Stomach smooth muscle (tissue), 2 donors: ENCODE measurements at regions not wholly inside any gene's neighbourhood (a gene's known extent, or its start where the extent isn't known, plus 50 kb on each side); places are given as distances from the start of the nearest gene placed in this dataset.
"Not testable (repeated sequence)": the region's sequence is repeated elsewhere in the genome, so short reads cannot be mapped to it uniquely, and the experiment has no call there.

Source experiments
- H3K27ac ChIP-seq: one replicate; pipeline ENCODE4 v1.7.0; 2013; ENCODE audit warnings: mild to moderate bottlenecking, low read length, inconsistent platforms
- H3K27me3 ChIP-seq, 2 donors: one replicate each; pipeline ENCODE4 v1.7.0; 2013; ENCODE audit warnings: low read length in 2 of 2; ENCODE audit not compliant: insufficient read depth in 2 of 2, control insufficient read depth in 1 of 2
- H3K36me3 ChIP-seq, 2 donors: one replicate each; pipeline ENCODE4 v1.7.0; 2013; ENCODE audit warnings: low read length in 2 of 2; ENCODE audit not compliant: control insufficient read depth in 2 of 2, insufficient read depth in 2 of 2
- H3K4me1 ChIP-seq: one replicate; pipeline ENCODE4 v1.7.0; 2013; ENCODE audit warnings: low read length; ENCODE audit not compliant: control insufficient read depth, insufficient read depth
- H3K4me3 ChIP-seq, 2 donors: one replicate each; pipeline ENCODE4 v1.7.0; 2013; ENCODE audit warnings: low read length in 2 of 2
- H3K9ac ChIP-seq, 2 donors: one replicate each; pipeline ENCODE4 v1.7.0; 2013; ENCODE audit warnings: low read length in 2 of 2, mild to moderate bottlenecking in 1 of 2
- H3K9me3 ChIP-seq, 2 donors: one replicate each; pipeline ENCODE4 v1.7.0; 2013; ENCODE audit warnings: low read length in 2 of 2; ENCODE audit not compliant: control insufficient read depth in 2 of 2
- donor health status: healthy.
- donor health status: Pancreatic carcinoma.

GRCh38 chr21:28196981-28197380 is 795.7 kb downstream of the LTN1 start:
- H3K36me3 ChIP-seq: no peaks in the 10 kb centered on the region
- no peak overlapping the region for H3K4me3 ChIP-seq
- no peaks in the 10 kb centered on the region for H3K27me3 ChIP-seq
- no peaks in the 10 kb centered on the region for H3K9me3 ChIP-seq
- H3K9ac ChIP-seq: no peak overlapping the region
- no peaks in the 10 kb centered on the region for H3K4me1 ChIP-seq
- no peak overlapping the region for H3K27ac ChIP-seq

GRCh38 chr21:28193189-28193588 is 799.5 kb downstream of the LTN1 start:
- Histone ChIP-seq H3K36me3 (no peaks in the 10 kb centered on the region), H3K4me1 (no peaks in the 10 kb centered on the region), H3K27me3 (no peaks in the 10 kb centered on the region), H3K27ac (no peak overlapping the region), H3K9me3 (no peaks in the 10 kb centered on the region), H3K9ac (no peak overlapping the region), H3K4me3 (no peak overlapping the region)

DNA sequence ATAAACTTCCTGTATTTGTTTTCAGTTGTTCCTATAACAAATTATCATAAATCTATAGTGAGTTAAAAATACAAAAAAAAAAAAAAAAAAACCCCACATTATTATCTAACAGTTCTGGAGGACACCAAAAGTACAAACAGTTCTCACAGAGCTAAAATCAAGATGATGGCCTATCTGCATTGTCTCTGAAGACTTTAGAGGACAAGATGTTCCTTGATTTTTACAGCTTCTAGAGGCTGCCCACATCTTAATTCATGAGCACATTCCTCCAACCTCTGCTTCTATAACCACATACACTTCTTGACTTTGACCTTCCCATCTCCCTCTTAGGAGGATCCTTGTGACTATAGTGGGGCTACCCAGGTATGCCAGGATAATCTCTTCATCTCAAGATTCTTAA is 806.1 kb downstream of the LTN1 start:
- Histone ChIP-seq H3K36me3 (no peaks in the 10 kb centered on the region), H3K4me1 (no peaks in the 10 kb centered on the region), H3K4me3 (no peak overlapping the region), H3K27ac (no peak overlapping the region), H3K27me3 (no peaks in the 10 kb centered on the region), H3K9ac (no peak overlapping the region), H3K9me3 (peaks cover 0 to 3% of the 10 kb centered on the region in 2 donors)

GRCh38 chr21:28181730-28182129 is 810.9 kb downstream of the LTN1 start:
- H3K4me3 ChIP-seq: no peak overlapping the region
- H3K36me3 ChIP-seq: no peaks in the 10 kb centered on the region
- peaks cover 0 to 3% of the 10 kb centered on the region in 2 donors for H3K9me3 ChIP-seq
- H3K9ac ChIP-seq: no peak overlapping the region
- no peaks in the 10 kb centered on the region for H3K4me1 ChIP-seq
- H3K27me3 ChIP-seq: no peaks in the 10 kb centered on the region
- no peak overlapping the region for H3K27ac ChIP-seq

- H3K9me3 ChIP-seq: peaks cover 0 to 3% of the 10 kb centered on the region in 2 donors
- no peaks in the 10 kb centered on the region for H3K36me3 ChIP-seq
- no peak overlapping the region for H3K27ac ChIP-seq
- H3K27me3 ChIP-seq: no peaks in the 10 kb centered on the region
- H3K4me3 ChIP-seq: no peak overlapping the region
- no peak overlapping the region for H3K9ac ChIP-seq
- no peaks in the 10 kb centered on the region for H3K4me1 ChIP-seq
Measured at GRCh38 chr21:28179136-28179535, 813.5 kb downstream of the LTN1 start.

- no peaks in the 10 kb centered on the region for H3K9me3 ChIP-seq
- no peak overlapping the region for H3K4me3 ChIP-seq
- H3K9ac ChIP-seq: no peak overlapping the region
- no peaks in the 10 kb centered on the region for H3K27me3 ChIP-seq
- no peak overlapping the region for H3K27ac ChIP-seq
- H3K4me1 ChIP-seq: no peaks in the 10 kb centered on the region
- no peaks in the 10 kb centered on the region for H3K36me3 ChIP-seq
Measured at GRCh38 chr21:28177124-28177523, 815.6 kb downstream of the LTN1 start.

GRCh38 chr21:28174701-28175100 is 818.0 kb downstream of the LTN1 start:
- Histone ChIP-seq H3K36me3 (no peaks in the 10 kb centered on the region), H3K27me3 (no peaks in the 10 kb centered on the region), H3K4me3 (no peak overlapping the region), H3K27ac (no peak overlapping the region), H3K4me1 (no peaks in the 10 kb centered on the region), H3K9ac (no peak overlapping the region), H3K9me3 (no peaks in the 10 kb centered on the region)

DNA sequence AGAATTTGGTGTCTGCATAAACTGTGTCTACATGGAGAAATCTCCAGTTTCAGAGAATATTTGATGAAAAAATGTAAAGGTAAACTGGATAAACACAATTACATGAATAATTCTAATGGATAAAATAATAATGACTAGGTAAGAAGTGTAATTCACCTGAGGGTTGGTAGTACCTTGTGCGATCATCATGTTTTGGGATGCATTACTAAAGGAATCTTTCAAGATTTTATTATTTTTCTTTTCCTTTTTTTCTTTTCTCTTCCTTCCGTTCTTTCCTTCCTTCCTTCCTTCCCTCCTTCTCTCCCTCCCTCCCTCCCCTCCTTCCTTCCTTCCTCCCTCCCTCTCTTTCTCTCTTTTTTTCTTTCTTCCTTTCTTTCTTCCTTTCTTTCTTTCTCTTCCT is 818.7 kb downstream of the LTN1 start:
- H3K9me3 ChIP-seq: no peaks in the 10 kb centered on the region

GRCh38 chr21:28172376-28172775 is 820.3 kb downstream of the LTN1 start:
- no peaks in the 10 kb centered on the region for H3K36me3 ChIP-seq
- no peaks in the 10 kb centered on the region for H3K27me3 ChIP-seq
- H3K27ac ChIP-seq: no peak overlapping the region
- no peak overlapping the region for H3K4me3 ChIP-seq
- no peaks in the 10 kb centered on the region for H3K4me1 ChIP-seq
- no peak overlapping the region for H3K9ac ChIP-seq
- no peaks in the 10 kb centered on the region for H3K9me3 ChIP-seq

More for the DNA sequence above, 818.7 kb downstream of the LTN1 start:
- H3K36me3 ChIP-seq: no peaks in the 10 kb centered on the region
- H3K9ac ChIP-seq: no peak overlapping the region
- H3K4me3 ChIP-seq: no peak overlapping the region
- H3K4me1 ChIP-seq: no peaks in the 10 kb centered on the region
- no peaks in the 10 kb centered on the region for H3K27me3 ChIP-seq
- no peak overlapping the region for H3K27ac ChIP-seq

GRCh38 chr21:28167366-28167765 is 825.3 kb downstream of the LTN1 start:
- Histone ChIP-seq H3K36me3 (no peaks in the 10 kb centered on the region), H3K27me3 (no peaks in the 10 kb centered on the region), H3K27ac (no peak overlapping the region), H3K9ac (no peak overlapping the region), H3K4me3 (no peak overlapping the region), H3K4me1 (no peaks in the 10 kb centered on the region), H3K9me3 (no peaks in the 10 kb centered on the region)

DNA sequence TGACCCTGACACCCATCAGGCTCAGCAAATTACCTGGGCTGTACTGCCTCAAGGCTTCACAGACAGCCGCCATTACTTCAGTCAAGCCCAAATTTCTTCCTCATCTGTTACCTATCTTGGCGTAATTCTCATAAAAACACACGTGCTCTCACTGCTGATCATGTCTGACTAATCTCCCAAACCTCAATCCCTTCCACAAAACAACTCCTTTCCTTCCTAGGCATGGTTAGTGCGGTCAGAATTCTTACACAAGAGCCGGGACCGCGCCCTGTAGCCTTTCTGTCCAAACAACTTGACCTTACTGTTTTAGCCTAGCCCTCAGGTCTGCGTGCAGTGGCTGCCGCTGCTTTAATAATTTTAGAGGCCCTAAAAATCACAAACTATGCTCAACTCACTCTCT is 828.2 kb downstream of the LTN1 start:
- H3K4me1 ChIP-seq, H3K9me3 ChIP-seq, H3K27me3 ChIP-seq, H3K9ac ChIP-seq, H3K36me3 ChIP-seq, H3K27ac ChIP-seq, H3K4me3 ChIP-seq: not testable (repeated sequence)

- H3K9me3 ChIP-seq, H3K9ac ChIP-seq, H3K27me3 ChIP-seq, H3K4me3 ChIP-seq, H3K27ac ChIP-seq, H3K36me3 ChIP-seq, H3K4me1 ChIP-seq: not testable (repeated sequence)
Measured at GRCh38 chr21:28162052-28162451, 830.6 kb downstream of the LTN1 start.
